MCF 10A (cell line): ENCODE measurements at regions not wholly inside any gene's neighbourhood (a gene's known extent, or its start where the extent isn't known, plus 50 kb on each side); places are given as distances from the start of the nearest gene placed in this dataset.

Experiments
- BruUV-seq: library from RNA; stranded (reverse); fragments of 400-500 nt; replicated peaks from 2 replicates; lab custom pipeline; 2021; lab: Mats Ljungman, UMichigan
- CTCF ChIA-PET: fragments of 300-600 bp; sonication (Branson Sonifier 250); formaldehyde crosslinking; extraction: SDS; loops from one replicate; lab custom pipeline; 2021; ENCODE audit warnings: antibody characterized with exemption, inconsistent platforms; lab: Yijun Ruan, JAX
- POLR2A ChIA-PET: fragments of 300-600, 350-650 bp; sonication (Branson Sonifier 250); formaldehyde crosslinking; extraction: SDS; loops from one replicate; lab custom pipeline; 2020; ENCODE audit warnings: antibody characterized with exemption, inconsistent platforms; lab: Yijun Ruan, JAX
- DNase-seq: peaks from one replicate; pipeline ENCODE4 v3.0.0-alpha.2; 2018; ENCODE audit not compliant: unreplicated experiment
- H3K27ac Mint-ChIP-seq: one replicate; pipeline ENCODE4 v1.8.0; 2022; ENCODE audit warnings: mild to moderate bottlenecking, low read depth, mixed read lengths; ENCODE audit not compliant: unreplicated experiment
- H3K27me3 Mint-ChIP-seq: one replicate; pipeline ENCODE4 v1.8.0; 2022; ENCODE audit warnings: mixed read lengths; ENCODE audit not compliant: insufficient read depth, unreplicated experiment
- H3K36me3 Mint-ChIP-seq: one replicate; pipeline ENCODE4 v1.8.0; 2022; ENCODE audit warnings: mild to moderate bottlenecking, moderate library complexity, mixed read lengths; ENCODE audit not compliant: insufficient read depth, unreplicated experiment
- H3K4me1 Mint-ChIP-seq: one replicate; pipeline ENCODE4 v1.8.0; 2022; ENCODE audit warnings: mixed read lengths; ENCODE audit not compliant: insufficient read depth, unreplicated experiment
- H3K4me3 Mint-ChIP-seq: one replicate; pipeline ENCODE4 v1.8.0; 2022; ENCODE audit warnings: mild to moderate bottlenecking, moderate library complexity, mixed read lengths; ENCODE audit not compliant: unreplicated experiment
- H3K9me3 Mint-ChIP-seq: one replicate; pipeline ENCODE4 v1.8.0; 2022; ENCODE audit warnings: mixed read lengths; ENCODE audit not compliant: unreplicated experiment
- intact Hi-C: fragments of 100-400 bp; cut with micrococcal nuclease; formaldehyde crosslinking; loops from 2 replicates; pipeline ENCODE4 v1.14.1; 2022
- TF ChIP-seq, protein P1 (sequence below): fragments of 200-600 bp; IDR thresholded peaks from one replicate; pipeline ENCODE4 v1.8.0; 2022; ENCODE audit warnings: antibody characterized with exemption, mild to moderate bottlenecking; ENCODE audit not compliant: unreplicated experiment

DNA sequence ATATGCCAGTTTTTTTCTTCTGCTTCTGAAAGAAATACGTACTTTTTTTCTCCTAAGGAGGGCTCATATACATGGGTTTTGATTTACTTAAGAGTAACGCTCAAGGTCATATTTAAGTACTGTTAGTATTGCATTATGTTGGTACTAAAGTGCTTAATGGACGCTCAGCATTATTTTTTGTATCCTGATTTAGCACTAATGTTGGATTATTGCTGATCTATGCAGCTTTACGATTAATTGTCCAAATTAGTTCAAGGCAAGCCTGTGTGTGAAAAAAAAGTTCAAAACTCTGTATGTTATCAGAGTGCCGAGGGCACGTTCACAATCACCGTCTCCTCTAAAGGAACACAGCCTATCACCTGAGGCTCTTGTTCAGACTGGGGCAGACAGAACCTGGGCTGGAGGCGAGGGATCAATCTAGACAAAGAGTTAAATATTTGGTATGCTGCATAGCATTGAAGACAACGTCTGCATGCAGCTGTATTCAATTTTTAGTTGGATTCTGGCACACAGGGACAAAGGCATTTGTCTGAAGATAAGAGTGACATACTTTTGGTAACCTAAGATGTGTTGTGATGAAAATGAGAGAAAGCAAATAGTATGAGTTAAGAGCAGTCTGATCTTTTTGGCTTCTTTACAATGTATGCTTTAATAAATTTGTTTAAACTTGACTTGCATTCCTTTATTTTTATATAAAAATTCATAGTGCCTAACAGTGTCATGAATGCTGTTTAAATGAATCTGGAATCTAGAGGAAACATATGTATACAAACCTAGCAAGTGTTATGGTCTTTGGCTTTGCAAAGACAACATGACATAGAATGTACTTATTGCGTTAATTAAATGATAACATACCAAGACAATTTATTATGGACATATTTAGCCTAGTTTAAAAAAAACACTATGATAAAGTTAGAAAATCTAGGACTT lies 341.2 kb downstream of the SAMD5 start:
- no peak overlapping the region for H3K4me3 Mint-ChIP-seq
- intact Hi-C loops = no loop called here
- DNase-seq = no peak
- no peaks in the 10 kb centered on the region for H3K9me3 Mint-ChIP-seq
- no peaks in the 10 kb centered on the region for H3K27me3 Mint-ChIP-seq
- ChIA-PET CTCF (no interaction called here), POLR2A (no interaction called here)
- no peaks in the 10 kb centered on the region for H3K4me1 Mint-ChIP-seq
- no peaks in the 10 kb centered on the region for H3K36me3 Mint-ChIP-seq
- no peak overlapping the region for H3K27ac Mint-ChIP-seq
- TF ChIP-seq, protein P1, sequence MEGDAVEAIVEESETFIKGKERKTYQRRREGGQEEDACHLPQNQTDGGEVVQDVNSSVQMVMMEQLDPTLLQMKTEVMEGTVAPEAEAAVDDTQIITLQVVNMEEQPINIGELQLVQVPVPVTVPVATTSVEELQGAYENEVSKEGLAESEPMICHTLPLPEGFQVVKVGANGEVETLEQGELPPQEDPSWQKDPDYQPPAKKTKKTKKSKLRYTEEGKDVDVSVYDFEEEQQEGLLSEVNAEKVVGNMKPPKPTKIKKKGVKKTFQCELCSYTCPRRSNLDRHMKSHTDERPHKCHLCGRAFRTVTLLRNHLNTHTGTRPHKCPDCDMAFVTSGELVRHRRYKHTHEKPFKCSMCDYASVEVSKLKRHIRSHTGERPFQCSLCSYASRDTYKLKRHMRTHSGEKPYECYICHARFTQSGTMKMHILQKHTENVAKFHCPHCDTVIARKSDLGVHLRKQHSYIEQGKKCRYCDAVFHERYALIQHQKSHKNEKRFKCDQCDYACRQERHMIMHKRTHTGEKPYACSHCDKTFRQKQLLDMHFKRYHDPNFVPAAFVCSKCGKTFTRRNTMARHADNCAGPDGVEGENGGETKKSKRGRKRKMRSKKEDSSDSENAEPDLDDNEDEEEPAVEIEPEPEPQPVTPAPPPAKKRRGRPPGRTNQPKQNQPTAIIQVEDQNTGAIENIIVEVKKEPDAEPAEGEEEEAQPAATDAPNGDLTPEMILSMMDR = no peak
- no TSS peak for BruUV-seq

DNA sequence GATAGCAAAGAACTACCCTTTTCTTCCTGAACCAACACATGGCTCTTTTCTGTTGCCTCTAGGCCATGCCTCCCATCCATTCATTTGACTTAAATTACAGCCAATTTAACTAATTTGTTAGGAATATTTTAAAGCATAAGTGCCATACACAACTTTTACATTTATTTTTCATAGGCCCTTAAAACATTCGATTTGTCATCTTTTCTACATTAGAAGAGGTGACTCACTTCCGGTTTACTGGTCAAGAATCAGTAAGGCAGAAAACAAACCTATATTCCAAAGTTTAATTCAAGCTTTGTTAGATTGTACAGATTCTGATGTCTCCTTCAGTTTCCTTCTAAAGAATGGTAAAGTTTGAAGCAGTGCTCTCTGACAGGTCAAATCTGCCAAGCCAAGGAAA lies 344.3 kb downstream of the SAMD5 start:
- H3K9me3 Mint-ChIP-seq = no peaks in the 10 kb centered on the region
- H3K27ac Mint-ChIP-seq = no peak overlapping the region
- BruUV-seq = no TSS peak
- H3K27me3 Mint-ChIP-seq = no peaks in the 10 kb centered on the region
- ChIA-PET CTCF (interaction anchor here (0.6 kb wide), 1 partner anchor 1929 kb away, joined by 3 read pairs; no protein-coding TSS in a partner anchor), POLR2A (no interaction called here)
- no peak overlapping the region for H3K4me3 Mint-ChIP-seq
- DNase-seq = no peak
- no peaks in the 10 kb centered on the region for H3K4me1 Mint-ChIP-seq
- intact Hi-C loops = no loop called here
- TF ChIP-seq, protein P1 = no peak
- H3K36me3 Mint-ChIP-seq = peaks cover 7% of the 10 kb centered on the region

DNA sequence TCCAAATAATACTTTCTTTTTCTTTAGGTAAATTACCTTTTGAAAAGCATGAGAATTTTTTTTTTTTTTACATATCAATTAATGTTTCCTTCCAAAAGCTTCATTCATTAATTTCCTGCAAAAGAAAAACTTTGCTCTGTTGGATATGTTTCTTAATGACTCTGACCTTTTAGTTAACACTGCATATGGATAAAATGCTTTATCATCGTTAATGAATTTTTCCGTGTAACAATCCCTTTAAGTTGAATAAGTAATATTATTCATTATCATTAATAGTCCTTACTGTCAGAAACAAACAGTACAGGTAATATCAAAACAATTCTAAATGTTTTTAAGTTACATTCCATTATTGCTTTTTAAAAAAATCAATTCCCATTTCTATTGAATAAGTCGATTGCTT lies 345.1 kb downstream of the SAMD5 start:
- no TSS peak for BruUV-seq
- Mint-ChIP-seq H3K36me3 (peaks cover 7% of the 10 kb centered on the region), H3K27ac (no peak overlapping the region), H3K27me3 (no peaks in the 10 kb centered on the region), H3K9me3 (no peaks in the 10 kb centered on the region), H3K4me1 (no peaks in the 10 kb centered on the region), H3K4me3 (no peak overlapping the region)
- CTCF ChIA-PET = interaction anchor here (0.6 kb wide), 2 partner anchors 188 to 1930 kb away, joined by 3 read pairs; no protein-coding TSS in a partner anchor
- intact Hi-C loops = no loop called here
- POLR2A ChIA-PET = no interaction called here
- TF ChIP-seq, protein P1 = no peak
- DNase-seq = no peak

DNA sequence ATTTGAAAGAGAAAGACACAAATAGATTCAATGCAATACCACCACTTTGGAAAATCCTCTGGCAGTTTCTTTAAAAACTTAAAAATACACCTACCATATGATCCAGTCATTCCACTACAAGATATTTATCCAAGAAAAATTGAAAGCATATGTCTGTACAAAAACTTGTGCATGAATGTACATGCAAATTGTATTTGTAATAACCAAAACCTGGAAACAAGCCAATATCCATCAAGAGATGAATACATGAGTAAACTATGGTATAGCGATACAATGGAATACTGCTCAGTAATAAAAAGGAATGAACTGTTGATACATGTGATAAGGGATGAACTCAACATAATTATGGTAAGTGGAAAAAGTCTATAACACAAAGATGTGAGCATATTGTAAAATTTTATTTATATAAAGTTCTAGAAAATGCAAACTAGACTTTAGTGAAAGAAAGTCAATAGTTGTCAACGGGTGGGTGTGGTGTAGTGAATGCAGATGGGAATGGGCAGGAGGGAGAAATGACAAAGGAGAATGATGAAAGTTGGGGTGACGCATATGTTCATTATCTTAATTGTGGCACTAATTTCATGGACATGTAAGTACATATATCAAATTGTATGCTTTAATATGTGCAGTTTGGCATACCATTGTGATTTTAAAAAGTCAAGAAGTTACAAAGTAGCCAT lies 347.5 kb downstream of the SAMD5 start:
- Mint-ChIP-seq H3K4me3 (no peak overlapping the region), H3K27ac (no peak overlapping the region), H3K4me1 (no peaks in the 10 kb centered on the region), H3K36me3 (peaks cover 7% of the 10 kb centered on the region), H3K9me3 (no peaks in the 10 kb centered on the region), H3K27me3 (no peaks in the 10 kb centered on the region)
- intact Hi-C loops = no loop called here
- DNase-seq = no peak
- POLR2A ChIA-PET = interaction anchor here (1.2 kb wide), 1 partner anchor 10 kb away, joined by 3 read pairs; no protein-coding TSS in a partner anchor
- BruUV-seq = no TSS peak
- TF ChIP-seq, protein P1 = no peak
- CTCF ChIA-PET = interaction anchor here (0.7 kb wide), 1 partner anchor 50 kb away, joined by 3 read pairs; no protein-coding TSS in a partner anchor
